Central memory CD8-positive, alpha-beta T cell (primary cell): ENCODE measurements at regions not wholly inside any gene's neighbourhood (a gene's known extent, or its start where the extent isn't known, plus 50 kb on each side); places are given as distances from the start of the nearest gene placed in this dataset.

ENCODE experiments used
- ATAC-seq: fragments of 150-1000 bp; cut with Tn5 transposase; replicated peaks from 2 replicates; pipeline ENCODE4 v1.10.0; 2022; ENCODE audit warnings: mild to moderate bottlenecking, moderate FRiP score, moderate number of reproducible peaks; ENCODE audit not compliant: poor library complexity, severe bottlenecking; ENCODE audit errors: extremely low read depth
- DNase-seq, 2 donors: peaks; one replicate each; pipeline ENCODE4 v3.0.0; 2021; ENCODE audit warnings: low spot score in 2 of 2
- H3K27ac Mint-ChIP-seq: one replicate; pipeline ENCODE4 v1.8.0; 2022; ENCODE audit warnings: low read depth, mild to moderate bottlenecking, moderate library complexity, mixed read lengths
- H3K27me3 Mint-ChIP-seq: one replicate; pipeline ENCODE4 v1.8.0; 2022; ENCODE audit warnings: mixed read lengths
- H3K36me3 Mint-ChIP-seq: one replicate; pipeline ENCODE4 v1.8.0; 2022; ENCODE audit warnings: mild to moderate bottlenecking, moderate library complexity, mixed read lengths; ENCODE audit not compliant: insufficient read depth
- H3K4me1 Mint-ChIP-seq: one replicate; pipeline ENCODE4 v1.8.0; 2022; ENCODE audit warnings: mixed read lengths
- H3K4me3 Mint-ChIP-seq: one replicate; pipeline ENCODE4 v1.8.0; 2022; ENCODE audit warnings: mild to moderate bottlenecking, moderate library complexity, mixed read lengths
- H3K9me3 Mint-ChIP-seq: one replicate; pipeline ENCODE4 v1.8.0; 2022; ENCODE audit warnings: mixed read lengths

DNA sequence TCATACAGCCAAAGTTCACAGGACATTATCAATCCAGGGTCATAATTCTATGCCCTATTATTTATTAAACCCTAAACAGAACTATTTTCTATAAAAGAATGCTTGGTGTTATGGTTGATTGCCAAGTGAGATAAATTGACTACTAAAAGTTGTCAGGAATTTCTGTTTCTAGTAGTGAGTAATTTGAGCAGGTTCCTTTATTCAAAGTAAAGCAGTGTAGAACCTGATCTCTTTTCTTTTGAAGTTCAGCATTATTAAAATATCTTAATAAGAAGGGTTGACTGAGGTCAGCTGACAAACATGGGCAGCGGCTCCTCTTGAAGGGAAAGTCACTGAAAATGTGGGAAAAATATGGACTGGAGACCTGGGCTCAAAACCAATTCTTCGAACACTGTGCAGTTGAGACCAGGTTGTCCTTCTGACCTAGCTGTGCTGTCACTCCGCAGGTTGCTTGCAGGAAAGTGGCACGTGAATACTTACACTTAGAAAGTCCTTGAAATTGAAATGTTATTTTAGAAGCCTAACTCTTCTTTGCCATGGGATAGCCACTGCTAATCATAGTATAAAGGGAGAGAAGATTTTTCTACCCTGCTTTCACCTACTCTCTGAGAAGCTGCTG lies 141.0 kb downstream of the RASSF9 start:
- no peaks in the 10 kb centered on the region for H3K27me3 Mint-ChIP-seq
- H3K36me3 Mint-ChIP-seq: no peaks in the 10 kb centered on the region
- no peaks in the 10 kb centered on the region for H3K4me1 Mint-ChIP-seq
- peaks cover 9% of the 10 kb centered on the region for H3K9me3 Mint-ChIP-seq
- DNase-seq (no peak), ATAC-seq (no peak)
- H3K4me3 Mint-ChIP-seq: no peak overlapping the region
- no peak overlapping the region for H3K27ac Mint-ChIP-seq

DNA sequence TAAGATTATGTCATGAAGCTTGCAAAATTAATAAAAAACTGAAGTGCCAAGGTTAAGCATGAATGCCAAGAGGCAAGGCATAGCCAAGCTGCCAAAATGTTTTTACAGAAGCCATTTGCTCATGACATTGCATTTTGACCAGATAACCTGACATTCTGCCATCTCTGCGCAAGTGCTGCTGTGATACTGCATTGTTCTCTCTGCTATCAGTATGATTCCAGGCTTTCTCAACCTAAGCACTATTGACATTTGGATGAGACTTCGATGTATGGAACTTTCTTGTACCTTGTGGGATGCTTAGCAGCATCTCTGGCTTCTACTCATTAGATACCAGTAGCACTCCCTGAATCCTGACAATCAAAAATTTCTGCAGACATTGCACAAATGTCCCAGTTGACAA lies 139.2 kb downstream of the RASSF9 start:
- ATAC-seq (no peak), DNase-seq (no peak)
- Mint-ChIP-seq H3K27me3 (no peaks in the 10 kb centered on the region), H3K4me3 (no peak overlapping the region), H3K36me3 (no peaks in the 10 kb centered on the region), H3K27ac (no peak overlapping the region), H3K9me3 (peaks cover 10% of the 10 kb centered on the region), H3K4me1 (no peaks in the 10 kb centered on the region)

DNA sequence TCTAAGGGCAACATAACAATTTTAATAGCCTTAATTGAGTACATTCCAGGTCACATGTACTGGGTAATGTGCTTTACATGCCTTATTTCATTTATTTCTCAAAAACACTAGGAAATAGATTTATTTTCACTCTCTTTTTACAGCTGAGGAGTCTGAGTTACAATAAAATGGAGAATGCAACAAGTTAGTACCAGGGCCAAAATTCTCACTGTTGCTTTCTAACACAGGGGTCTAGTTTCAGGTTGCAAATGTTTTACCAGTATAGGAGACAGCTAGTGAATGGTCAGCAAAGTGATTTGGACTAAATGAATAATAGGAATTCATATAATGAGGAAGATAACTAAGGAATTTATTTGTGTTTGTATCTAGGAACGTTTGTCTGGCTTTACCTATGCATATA lies 137.3 kb downstream of the RASSF9 start:
- DNase-seq: no peak
- ATAC-seq: no peak
- no peaks in the 10 kb centered on the region for H3K27me3 Mint-ChIP-seq
- no peaks in the 10 kb centered on the region for H3K4me1 Mint-ChIP-seq
- H3K36me3 Mint-ChIP-seq: no peaks in the 10 kb centered on the region
- peaks cover 12% of the 10 kb centered on the region for H3K9me3 Mint-ChIP-seq
- H3K27ac Mint-ChIP-seq: no peak overlapping the region
- H3K4me3 Mint-ChIP-seq: no peak overlapping the region

DNA sequence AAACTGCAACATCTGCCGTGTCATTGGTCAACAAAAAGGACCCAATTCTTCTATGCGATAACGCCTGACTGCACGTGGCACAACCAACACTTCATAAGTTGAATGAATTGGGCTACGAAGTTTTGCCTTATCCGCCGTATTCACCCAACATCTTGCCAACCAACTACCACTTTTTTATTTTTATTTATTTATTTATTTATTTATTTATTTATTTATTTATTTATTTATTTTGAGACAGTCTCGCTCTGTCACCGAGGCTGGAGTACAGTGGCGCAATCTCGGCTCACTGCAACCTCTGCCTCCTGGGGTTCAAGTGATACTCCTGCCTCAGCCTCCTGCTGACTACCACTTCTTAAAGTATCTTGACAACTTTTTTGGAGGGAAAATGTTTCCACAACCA lies 127.4 kb downstream of the RASSF9 start:
- Mint-ChIP-seq H3K27me3 (no peaks in the 10 kb centered on the region), H3K4me1 (no peaks in the 10 kb centered on the region), H3K4me3 (no peak overlapping the region), H3K36me3 (no peaks in the 10 kb centered on the region), H3K27ac (no peak overlapping the region), H3K9me3 (peaks cover 11% of the 10 kb centered on the region)
- no peak for ATAC-seq
- DNase-seq: no peak

- Mint-ChIP-seq H3K4me3 (no peak overlapping the region), H3K36me3 (no peaks in the 10 kb centered on the region), H3K27me3 (no peaks in the 10 kb centered on the region), H3K9me3 (peaks cover 17% of the 10 kb centered on the region), H3K27ac (no peak overlapping the region), H3K4me1 (no peaks in the 10 kb centered on the region)
- DNase-seq (no peak), ATAC-seq (no peak)
Measured at GRCh38 chr12:85711735-85712390, 124.3 kb downstream of the RASSF9 start.

DNA sequence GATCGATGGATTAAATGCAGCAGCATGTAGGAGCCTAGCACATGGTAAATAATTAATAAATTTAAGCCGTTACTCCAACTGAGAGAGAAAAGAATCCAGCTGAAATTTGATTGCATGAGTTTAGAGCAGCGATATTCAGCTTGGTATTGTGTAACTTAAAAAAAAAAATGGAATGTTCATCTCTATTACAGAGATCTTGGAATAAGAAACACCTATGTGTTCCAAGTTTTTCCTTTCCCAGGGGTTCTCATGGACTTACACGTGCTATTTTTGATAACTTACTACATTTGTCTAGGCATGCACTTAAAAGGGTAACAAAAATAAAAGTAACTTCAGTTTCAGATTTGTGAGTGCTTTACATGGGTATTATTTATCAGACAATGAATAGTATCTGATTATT lies 122.8 kb downstream of the RASSF9 start:
- no peaks in the 10 kb centered on the region for H3K36me3 Mint-ChIP-seq
- peaks cover 23% of the 10 kb centered on the region for H3K9me3 Mint-ChIP-seq
- ATAC-seq (no peak), DNase-seq (no peak)
- no peak overlapping the region for H3K27ac Mint-ChIP-seq
- H3K4me1 Mint-ChIP-seq: no peaks in the 10 kb centered on the region
- no peak overlapping the region for H3K4me3 Mint-ChIP-seq
- H3K27me3 Mint-ChIP-seq: no peaks in the 10 kb centered on the region

DNA sequence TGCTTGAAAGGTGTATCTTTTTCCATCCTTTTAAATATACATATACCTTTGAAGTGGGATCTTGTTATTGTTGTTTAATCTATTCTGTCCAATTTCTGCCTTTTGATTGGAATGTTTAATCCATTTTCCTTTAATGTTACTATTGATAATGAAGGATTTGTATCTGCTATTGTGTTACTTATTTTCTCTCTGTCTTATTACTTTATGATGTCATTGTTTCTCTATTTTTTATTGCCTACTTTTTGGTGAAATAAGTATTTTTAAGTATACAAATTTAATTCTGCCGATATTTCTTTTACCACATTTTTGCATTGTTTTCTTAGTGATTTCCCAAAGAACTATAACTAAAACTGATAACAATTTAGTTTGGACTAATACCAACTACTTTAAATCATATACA lies 121.8 kb downstream of the RASSF9 start:
- Mint-ChIP-seq H3K9me3 (peaks cover 25% of the 10 kb centered on the region), H3K4me3 (no peak overlapping the region), H3K27ac (no peak overlapping the region), H3K36me3 (no peaks in the 10 kb centered on the region), H3K27me3 (no peaks in the 10 kb centered on the region), H3K4me1 (no peaks in the 10 kb centered on the region)
- DNase-seq (no peak), ATAC-seq (no peak)

- ATAC-seq (no peak), DNase-seq (no peak)
- no peak overlapping the region for H3K27ac Mint-ChIP-seq
- H3K27me3 Mint-ChIP-seq: no peaks in the 10 kb centered on the region
- H3K4me3 Mint-ChIP-seq: no peak overlapping the region
- no peaks in the 10 kb centered on the region for H3K4me1 Mint-ChIP-seq
- peaks cover 18% of the 10 kb centered on the region for H3K9me3 Mint-ChIP-seq
- H3K36me3 Mint-ChIP-seq: no peaks in the 10 kb centered on the region
Measured at GRCh38 chr12:85720308-85721033, 115.7 kb downstream of the RASSF9 start.

DNA sequence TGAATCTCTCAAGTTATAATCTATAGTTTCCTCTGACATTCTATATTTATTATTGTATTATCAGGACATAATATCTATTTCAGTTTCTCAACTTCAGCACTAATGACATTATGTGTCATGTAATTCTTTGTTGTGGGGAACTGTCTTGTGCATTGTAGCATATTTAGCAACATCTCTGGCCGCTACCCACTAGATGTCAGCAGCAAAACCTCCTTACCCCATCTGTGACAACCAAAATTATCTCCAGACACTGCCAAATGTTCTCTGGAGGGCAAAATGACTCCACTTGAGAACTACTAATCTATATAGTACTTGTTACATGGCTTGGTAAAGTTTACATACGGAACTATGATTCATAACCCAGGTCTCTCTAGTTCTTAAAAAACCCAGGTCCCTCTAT lies 110.2 kb downstream of the RASSF9 start:
- H3K27ac Mint-ChIP-seq: no peak overlapping the region
- H3K4me1 Mint-ChIP-seq: no peaks in the 10 kb centered on the region
- no peak for ATAC-seq
- H3K36me3 Mint-ChIP-seq: no peaks in the 10 kb centered on the region
- no peaks in the 10 kb centered on the region for H3K27me3 Mint-ChIP-seq
- H3K4me3 Mint-ChIP-seq: no peak overlapping the region
- no peak for DNase-seq
- H3K9me3 Mint-ChIP-seq: peaks cover 6% of the 10 kb centered on the region

DNA sequence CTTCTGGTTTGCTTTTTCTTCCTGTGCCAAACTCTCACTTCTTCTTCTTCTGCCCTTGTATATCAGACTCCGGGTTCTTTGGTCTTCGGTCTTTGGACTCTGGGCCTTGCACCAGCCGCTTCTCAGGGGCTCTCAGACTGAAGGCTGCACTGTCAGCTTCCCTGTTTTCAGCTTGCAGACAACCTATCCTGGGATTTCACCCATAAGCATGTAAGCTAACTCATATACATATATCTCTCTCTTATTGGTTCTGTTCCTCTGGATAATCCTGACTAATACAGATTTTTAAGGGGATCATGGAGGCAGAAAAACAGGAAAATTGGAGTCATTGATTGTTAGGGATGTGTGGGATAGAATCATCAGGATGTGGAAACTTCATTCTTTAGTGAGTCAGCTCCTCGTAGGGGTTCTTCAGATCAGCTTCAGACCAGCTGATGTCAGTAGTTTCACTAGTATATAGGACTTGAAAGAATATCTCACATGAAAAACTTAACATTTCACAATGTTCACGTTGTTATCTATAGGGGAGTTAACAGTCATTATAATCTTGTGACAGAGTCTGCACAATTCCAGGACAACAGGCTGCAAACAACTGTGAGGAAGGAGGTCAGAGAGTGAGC lies 102.9 kb downstream of the RASSF9 start:
- no peak for DNase-seq
- Mint-ChIP-seq H3K27ac (no peak overlapping the region), H3K36me3 (no peaks in the 10 kb centered on the region), H3K4me1 (no peaks in the 10 kb centered on the region), H3K9me3 (peaks cover 17% of the 10 kb centered on the region), H3K27me3 (no peaks in the 10 kb centered on the region), H3K4me3 (no peak overlapping the region)
- ATAC-seq: no peak

DNA sequence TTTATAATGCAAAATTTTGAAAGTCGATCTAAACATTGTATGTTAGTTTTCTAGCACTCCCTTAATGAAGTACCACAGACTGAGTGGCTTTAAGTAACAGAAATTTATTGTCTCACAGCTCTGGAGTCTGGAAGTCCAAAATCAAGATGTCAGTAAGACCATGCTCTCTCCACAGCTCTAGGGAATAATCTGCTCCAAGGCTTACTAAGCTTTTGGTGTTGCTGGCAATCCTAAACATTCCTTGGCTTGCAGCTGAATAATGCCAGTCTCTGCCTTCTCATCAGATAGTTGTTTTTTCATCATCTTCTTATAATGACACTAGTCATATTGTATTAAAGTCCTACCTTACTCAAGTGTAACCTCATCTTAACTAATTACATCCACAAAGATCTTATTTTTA lies 102.2 kb downstream of the RASSF9 start:
- ATAC-seq (no peak), DNase-seq (no peak)
- Mint-ChIP-seq H3K27me3 (no peaks in the 10 kb centered on the region), H3K4me3 (no peak overlapping the region), H3K27ac (no peak overlapping the region), H3K36me3 (no peaks in the 10 kb centered on the region), H3K9me3 (peaks cover 17% of the 10 kb centered on the region), H3K4me1 (no peaks in the 10 kb centered on the region)

GRCh38 chr12:85740186-85740585 lies 96.0 kb downstream of the RASSF9 start:
- no peak for ATAC-seq
- H3K9me3 Mint-ChIP-seq: peaks cover 17% of the 10 kb centered on the region
- no peak for DNase-seq
- no peaks in the 10 kb centered on the region for H3K36me3 Mint-ChIP-seq
- no peak overlapping the region for H3K27ac Mint-ChIP-seq
- no peak overlapping the region for H3K4me3 Mint-ChIP-seq
- H3K4me1 Mint-ChIP-seq: no peaks in the 10 kb centered on the region
- no peaks in the 10 kb centered on the region for H3K27me3 Mint-ChIP-seq

- Mint-ChIP-seq H3K27ac (no peak overlapping the region), H3K36me3 (no peaks in the 10 kb centered on the region), H3K27me3 (no peaks in the 10 kb centered on the region), H3K9me3 (peaks cover 17% of the 10 kb centered on the region), H3K4me3 (no peak overlapping the region), H3K4me1 (no peaks in the 10 kb centered on the region)
- ATAC-seq (no peak), DNase-seq (no peak)
Measured at GRCh38 chr12:85741046-85741445, 95.2 kb downstream of the RASSF9 start.
